ENCODE measurements at regions not wholly inside any gene's neighbourhood (a gene's known extent, or its start where the extent isn't known, plus 50 kb on each side); places are given as distances from the start of the nearest gene placed in this dataset.

- Histone ChIP-seq H3K4me1 (no peaks in the 10 kb centered on the region), H3K27ac (no peak overlapping the region), H3K4me3 (no peak overlapping the region), H3K9me3 (no peaks in the 10 kb centered on the region), H3K36me3 (no peaks in the 10 kb centered on the region), H3K27me3 (no peaks in the 10 kb centered on the region)
- TF ChIP-seq POLR2AphosphoS5 (IDR thresholded peaks at IDR 0.05): no peak
- no peak for TF ChIP-seq CTCF (IDR thresholded peaks at IDR 0.05)
- TF ChIP-seq EP300 (IDR thresholded peaks at IDR 0.05): no peak
- TF ChIP-seq POLR2A (IDR thresholded peaks at IDR 0.05): no peak
- intact Hi-C loops (cut with DNase I): no loop called here
- WGBS, 2 donors: 90 to 91% methylated on average over 4 of the region's 4 CpGs
- no peak for DNase-seq
Observed at GRCh38 chr4:19104176-19104575, 1082.6 kb upstream of the LCORL start.

- TF ChIP-seq POLR2AphosphoS5 (IDR thresholded peaks at IDR 0.05) (no peak), EP300 (IDR thresholded peaks at IDR 0.05) (no peak), CTCF (IDR thresholded peaks at IDR 0.05) (no peak), POLR2A (IDR thresholded peaks at IDR 0.05) (no peak)
- no peak overlapping the region for H3K4me3 ChIP-seq
- no peak overlapping the region for H3K27ac ChIP-seq
- 51 to 69% methylated on average over 5 of the region's 5 CpGs for WGBS, 2 donors
- intact Hi-C loops (cut with DNase I): no loop called here
- H3K4me1 ChIP-seq: no peaks in the 10 kb centered on the region
- H3K9me3 ChIP-seq: no peaks in the 10 kb centered on the region
- DNase-seq: no peak
- no peaks in the 10 kb centered on the region for H3K36me3 ChIP-seq
- no peaks in the 10 kb centered on the region for H3K27me3 ChIP-seq
Observed at GRCh38 chr4:19095491-19096046, 1074.0 kb upstream of the LCORL start.

GRCh38 chr4:19093951-19094350, 1072.4 kb upstream of the LCORL start:
- Histone ChIP-seq H3K27me3 (no peaks in the 10 kb centered on the region), H3K27ac (no peak overlapping the region), H3K4me3 (no peak overlapping the region), H3K9me3 (no peaks in the 10 kb centered on the region), H3K36me3 (no peaks in the 10 kb centered on the region), H3K4me1 (no peaks in the 10 kb centered on the region)
- intact Hi-C loops (cut with DNase I): no loop called here
- no peak for TF ChIP-seq POLR2AphosphoS5 (IDR thresholded peaks at IDR 0.05)
- no peak for TF ChIP-seq EP300 (IDR thresholded peaks at IDR 0.05)
- no peak for TF ChIP-seq POLR2A (IDR thresholded peaks at IDR 0.05)
- no peak for TF ChIP-seq CTCF (IDR thresholded peaks at IDR 0.05)
- WGBS, 2 donors: 31 to 41% methylated on average over 2 of the region's 2 CpGs
- DNase-seq: no peak

- Histone ChIP-seq H3K4me1 (no peaks in the 10 kb centered on the region), H3K9me3 (no peaks in the 10 kb centered on the region), H3K4me3 (no peak overlapping the region), H3K27me3 (no peaks in the 10 kb centered on the region), H3K36me3 (no peaks in the 10 kb centered on the region), H3K27ac (no peak overlapping the region)
- TF ChIP-seq POLR2A (IDR thresholded peaks at IDR 0.05): no peak
- TF ChIP-seq POLR2AphosphoS5 (IDR thresholded peaks at IDR 0.05): no peak
- no peak for TF ChIP-seq CTCF (IDR thresholded peaks at IDR 0.05)
- TF ChIP-seq EP300 (IDR thresholded peaks at IDR 0.05): no peak
- intact Hi-C loops (cut with DNase I): no loop called here
- DNase-seq: no peak
Observed at GRCh38 chr4:19092797-19093196, 1071.2 kb upstream of the LCORL start.

GRCh38 chr4:19074036-19074435, 1052.5 kb upstream of the LCORL start:
- TF ChIP-seq POLR2AphosphoS5 (IDR thresholded peaks at IDR 0.05): no peak
- no peak for TF ChIP-seq EP300 (IDR thresholded peaks at IDR 0.05)
- no peak for TF ChIP-seq CTCF (IDR thresholded peaks at IDR 0.05)
- no peak for TF ChIP-seq POLR2A (IDR thresholded peaks at IDR 0.05)
- Histone ChIP-seq H3K4me3 (no peak overlapping the region), H3K36me3 (no peaks in the 10 kb centered on the region), H3K4me1 (no peaks in the 10 kb centered on the region), H3K9me3 (no peaks in the 10 kb centered on the region), H3K27ac (no peak overlapping the region), H3K27me3 (no peaks in the 10 kb centered on the region)
- DNase-seq: no peak
- WGBS, 2 donors: 94% methylated on average over 2 of the region's 2 CpGs
- intact Hi-C loops (cut with DNase I): no loop called here

Data from sigmoid colon (tissue), 6 donors.